DOHH2 (cell line): ENCODE measurements at regions not wholly inside any gene's neighbourhood (a gene's known extent, or its start where the extent isn't known, plus 50 kb on each side); places are given as distances from the start of the nearest gene placed in this dataset.

Experiments
- H3F3A ChIP-seq: fragments of 200-600 bp; sonication (generic), shearing (Covaris generic); 2 replicates; pipeline ENCODE4 v1.6.0; 2016; ENCODE audit warnings: antibody characterized with exemption, mild to moderate bottlenecking; ENCODE audit not compliant: control insufficient read depth, insufficient read depth
- H3K27ac ChIP-seq: fragments of 200-600 bp; sonication (generic); 2 replicates; pipeline ENCODE4 v1.5.1; 2014; ENCODE audit warnings: low read depth, mild to moderate bottlenecking, low read length, moderate library complexity
- H3K27me3 ChIP-seq: fragments of 200-600 bp; sonication (generic); 2 replicates; pipeline ENCODE4 v1.6.1; 2014; ENCODE audit warnings: mild to moderate bottlenecking, low read length, mixed read lengths; ENCODE audit not compliant: control insufficient read depth
- H3K36me3 ChIP-seq: fragments of 200-600 bp; sonication (generic); 2 replicates; pipeline ENCODE4 v1.6.1; 2014; ENCODE audit warnings: mild to moderate bottlenecking, low read length, moderate library complexity, mixed read lengths; ENCODE audit not compliant: control insufficient read depth
- H3K4me1 ChIP-seq: fragments of 200-600 bp; sonication (generic); 2 replicates; pipeline ENCODE4 v1.6.1; 2014; ENCODE audit warnings: mild to moderate bottlenecking, low read length, mixed read lengths; ENCODE audit not compliant: control insufficient read depth
- H3K4me2 ChIP-seq: fragments of 200-600 bp; sonication (generic); 2 replicates; pipeline ENCODE4 v1.6.0; 2014; ENCODE audit warnings: mild to moderate bottlenecking, low read length, moderate library complexity
- H3K4me3 ChIP-seq: fragments of 200-600 bp; sonication (generic); 2 replicates; pipeline ENCODE4 v1.5.1; 2014; ENCODE audit warnings: mild to moderate bottlenecking, low read length, mixed read lengths
- H3K79me2 ChIP-seq: fragments of 200-600 bp; sonication (generic); 2 replicates; pipeline ENCODE4 v1.6.1; 2014; ENCODE audit warnings: mild to moderate bottlenecking, low read length, mixed read lengths; ENCODE audit not compliant: control insufficient read depth
- H3K9me2 ChIP-seq: fragments of 200-600 bp; sonication (generic); replicated peaks from 2 replicates; pipeline ENCODE4 v1.6.1; 2014; ENCODE audit warnings: mild to moderate bottlenecking, low read length, mixed read lengths; ENCODE audit not compliant: control insufficient read depth
- H3K9me3 ChIP-seq: fragments of 200-600 bp; sonication (generic); 2 replicates; pipeline ENCODE4 v1.6.1; 2014; ENCODE audit warnings: antibody characterized with exemption, low read length, mixed read lengths; ENCODE audit not compliant: control insufficient read depth, insufficient read depth
- H4K20me1 ChIP-seq: fragments of 200-600 bp; sonication (generic); 2 replicates; pipeline ENCODE4 v1.6.0; 2014; ENCODE audit warnings: low read depth, mild to moderate bottlenecking, antibody characterized with exemption, low read length, moderate library complexity; ENCODE audit not compliant: control insufficient read depth, insufficient read depth
- EZH2phosphoT487 ChIP-seq: fragments of 200-600 bp; sonication (generic); IDR thresholded peaks from 2 replicates; pipeline ENCODE4 v1.6.1; 2017; ENCODE audit warnings: borderline replicate concordance, mild to moderate bottlenecking, antibody characterized with exemption, low read length, moderate library complexity, mixed read lengths
- TF ChIP-seq, protein P1 (sequence below): fragments of 200-600 bp; sonication (generic); IDR thresholded peaks from one replicate; pipeline ENCODE4 v1.5.1; 2014; ENCODE audit warnings: antibody characterized with exemption, mild to moderate bottlenecking, low read depth, low read length; ENCODE audit not compliant: poor library complexity, severe bottlenecking

DNA sequence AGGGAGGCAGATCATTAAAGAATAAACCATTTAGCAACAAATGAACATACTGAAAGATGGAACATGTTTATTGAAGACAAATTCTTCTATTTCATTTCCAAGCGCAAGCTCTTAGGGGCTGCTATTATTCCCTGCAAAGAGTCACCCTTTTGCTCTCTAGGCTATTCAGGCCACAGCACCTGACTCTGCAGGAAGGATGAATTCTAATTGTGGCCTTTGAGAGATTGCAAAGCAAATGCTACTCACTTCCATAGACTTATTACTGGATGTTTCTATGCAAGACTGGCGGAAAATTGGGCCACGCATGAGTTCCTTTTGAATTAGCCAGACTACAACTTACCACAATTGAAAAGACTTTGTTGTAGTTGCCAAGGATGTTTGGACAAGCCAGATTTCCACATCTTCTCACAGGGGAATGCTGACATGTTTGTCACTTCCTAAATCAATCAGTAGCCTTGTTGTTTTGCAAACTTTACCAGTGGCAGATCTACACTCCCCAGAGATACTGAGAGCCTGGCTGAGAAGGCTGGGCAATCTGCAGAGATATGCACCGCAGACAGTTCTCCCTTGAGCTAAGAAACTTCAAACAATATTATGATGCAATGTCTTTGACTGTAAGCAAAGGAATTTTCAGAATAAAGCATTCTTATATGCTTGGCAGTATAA, 334.3 kb upstream of the SYT1 start:
- TF ChIP-seq, protein P1, sequence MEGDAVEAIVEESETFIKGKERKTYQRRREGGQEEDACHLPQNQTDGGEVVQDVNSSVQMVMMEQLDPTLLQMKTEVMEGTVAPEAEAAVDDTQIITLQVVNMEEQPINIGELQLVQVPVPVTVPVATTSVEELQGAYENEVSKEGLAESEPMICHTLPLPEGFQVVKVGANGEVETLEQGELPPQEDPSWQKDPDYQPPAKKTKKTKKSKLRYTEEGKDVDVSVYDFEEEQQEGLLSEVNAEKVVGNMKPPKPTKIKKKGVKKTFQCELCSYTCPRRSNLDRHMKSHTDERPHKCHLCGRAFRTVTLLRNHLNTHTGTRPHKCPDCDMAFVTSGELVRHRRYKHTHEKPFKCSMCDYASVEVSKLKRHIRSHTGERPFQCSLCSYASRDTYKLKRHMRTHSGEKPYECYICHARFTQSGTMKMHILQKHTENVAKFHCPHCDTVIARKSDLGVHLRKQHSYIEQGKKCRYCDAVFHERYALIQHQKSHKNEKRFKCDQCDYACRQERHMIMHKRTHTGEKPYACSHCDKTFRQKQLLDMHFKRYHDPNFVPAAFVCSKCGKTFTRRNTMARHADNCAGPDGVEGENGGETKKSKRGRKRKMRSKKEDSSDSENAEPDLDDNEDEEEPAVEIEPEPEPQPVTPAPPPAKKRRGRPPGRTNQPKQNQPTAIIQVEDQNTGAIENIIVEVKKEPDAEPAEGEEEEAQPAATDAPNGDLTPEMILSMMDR, result no peak
- no peak for TF ChIP-seq EZH2phosphoT487
- no peaks in the 10 kb centered on the region for H3K9me2 ChIP-seq
- H3K4me3 ChIP-seq, result no peak overlapping the region
- no peaks in the 10 kb centered on the region for H3K4me1 ChIP-seq
- H3K9me3 ChIP-seq, result no peaks in the 10 kb centered on the region
- no peaks in the 10 kb centered on the region for H3K79me2 ChIP-seq
- no peak overlapping the region for H3K4me2 ChIP-seq
- no peaks in the 10 kb centered on the region for H4K20me1 ChIP-seq
- no peaks in the 10 kb centered on the region for H3K36me3 ChIP-seq
- no peak overlapping the region for H3K27ac ChIP-seq
- H3K27me3 ChIP-seq, result no peaks in the 10 kb centered on the region
- no peaks in the 10 kb centered on the region for H3F3A ChIP-seq

DNA sequence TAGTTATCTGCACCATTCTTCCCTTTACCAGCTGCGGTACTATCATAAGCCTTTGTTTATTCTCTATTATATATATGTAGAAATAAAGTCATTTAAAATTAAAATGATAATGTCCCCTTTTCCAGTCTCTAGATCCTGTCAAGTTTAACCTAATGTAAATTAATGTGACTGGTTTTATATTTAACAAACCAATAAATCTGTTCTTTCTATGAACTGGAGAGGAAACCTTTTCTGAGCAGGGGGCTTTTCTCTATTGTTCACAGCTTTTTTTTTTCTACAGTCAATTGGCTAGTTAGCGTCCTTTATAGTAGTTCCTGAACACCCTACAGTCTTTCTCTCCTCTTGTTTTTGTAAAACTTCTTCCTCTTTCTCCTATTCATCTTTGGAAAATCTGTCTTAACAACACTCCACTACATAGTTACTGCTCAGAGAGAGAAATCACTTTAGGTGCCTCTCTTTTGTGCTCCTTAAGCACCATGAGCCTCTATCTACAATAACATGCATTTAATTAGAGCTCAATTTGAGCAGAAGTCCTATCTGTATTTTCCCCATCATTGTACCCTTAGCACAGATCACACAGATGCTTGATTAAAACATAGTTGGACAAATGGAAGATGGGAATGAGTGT, 332.6 kb upstream of the SYT1 start:
- no peak overlapping the region for H3K4me3 ChIP-seq
- H3K4me2 ChIP-seq, result no peak overlapping the region
- no peaks in the 10 kb centered on the region for H3K9me3 ChIP-seq
- no peak overlapping the region for H3K27ac ChIP-seq
- H4K20me1 ChIP-seq, result no peaks in the 10 kb centered on the region
- no peaks in the 10 kb centered on the region for H3K79me2 ChIP-seq
- no peaks in the 10 kb centered on the region for H3K9me2 ChIP-seq
- no peak for TF ChIP-seq EZH2phosphoT487
- TF ChIP-seq, protein P1, result no peak
- no peaks in the 10 kb centered on the region for H3F3A ChIP-seq
- H3K4me1 ChIP-seq, result no peaks in the 10 kb centered on the region
- no peaks in the 10 kb centered on the region for H3K27me3 ChIP-seq
- no peaks in the 10 kb centered on the region for H3K36me3 ChIP-seq

DNA sequence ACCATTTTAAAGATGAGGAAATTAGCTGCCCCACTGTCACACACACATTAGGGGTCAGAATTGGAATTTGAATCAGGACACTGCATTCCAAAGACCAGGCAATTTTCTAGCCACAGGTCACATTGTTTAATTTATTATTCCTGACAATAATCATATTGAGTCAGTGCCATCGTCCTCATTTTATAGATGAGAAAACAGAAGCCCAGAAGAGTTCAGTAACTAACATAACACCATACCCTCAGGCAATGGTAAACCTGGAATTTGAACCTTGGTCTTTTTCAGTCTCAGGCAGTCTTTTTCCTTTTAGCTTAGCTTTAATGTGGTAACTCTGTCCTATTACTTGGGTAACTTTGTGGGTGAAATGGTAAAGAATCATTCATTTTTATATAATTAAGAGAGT, 330.3 kb upstream of the SYT1 start:
- Histone ChIP-seq H3F3A (no peaks in the 10 kb centered on the region), H3K36me3 (no peaks in the 10 kb centered on the region), H3K4me2 (no peak overlapping the region), H3K27ac (no peak overlapping the region), H3K9me2 (no peaks in the 10 kb centered on the region), H3K9me3 (no peaks in the 10 kb centered on the region), H3K79me2 (no peaks in the 10 kb centered on the region), H3K4me1 (no peaks in the 10 kb centered on the region), H3K4me3 (no peak overlapping the region), H4K20me1 (no peaks in the 10 kb centered on the region), H3K27me3 (no peaks in the 10 kb centered on the region)
- TF ChIP-seq, protein P1, result no peak
